Neural crest cell (in vitro differentiated cells): ENCODE measurements at regions not wholly inside any gene's neighbourhood (a gene's known extent, or its start where the extent isn't known, plus 50 kb on each side); places are given as distances from the start of the nearest gene placed in this dataset.

Experiments used
- DNase-seq: peaks from one replicate; pipeline ENCODE4 v3.0.0; 2021; ENCODE audit warnings: low read depth, mixed read lengths, low spot score
- H3K27ac Mint-ChIP-seq: one replicate; pipeline ENCODE4 v1.8.0; 2021; ENCODE audit warnings: mild to moderate bottlenecking, mixed read lengths; ENCODE audit not compliant: unreplicated experiment
- H3K27me3 Mint-ChIP-seq: 2 replicates; pipeline ENCODE4 v1.8.0; 2021; ENCODE audit warnings: low read depth, mild to moderate bottlenecking, mixed read lengths
- H3K36me3 Mint-ChIP-seq: 2 replicates; pipeline ENCODE4 v1.8.0; 2021; ENCODE audit warnings: low read depth, mild to moderate bottlenecking, mixed read lengths
- H3K4me1 Mint-ChIP-seq: 2 replicates; pipeline ENCODE4 v1.8.0; 2021; ENCODE audit warnings: mixed read lengths
- H3K4me3 Mint-ChIP-seq: one replicate; pipeline ENCODE4 v1.8.0; 2021; ENCODE audit warnings: mild to moderate bottlenecking, mixed read lengths
- H3K9me3 Mint-ChIP-seq: 2 replicates; pipeline ENCODE4 v1.8.0; 2021; ENCODE audit warnings: mixed read lengths
- TF ChIP-seq, protein P1 (sequence below): fragments of 200-600 bp; sonication (generic); conservative IDR thresholded peaks from 2 replicates; pipeline ENCODE4 v1.5.0; 2021; ENCODE audit warnings: antibody characterized with exemption, mild to moderate bottlenecking

- TF ChIP-seq, protein P1, sequence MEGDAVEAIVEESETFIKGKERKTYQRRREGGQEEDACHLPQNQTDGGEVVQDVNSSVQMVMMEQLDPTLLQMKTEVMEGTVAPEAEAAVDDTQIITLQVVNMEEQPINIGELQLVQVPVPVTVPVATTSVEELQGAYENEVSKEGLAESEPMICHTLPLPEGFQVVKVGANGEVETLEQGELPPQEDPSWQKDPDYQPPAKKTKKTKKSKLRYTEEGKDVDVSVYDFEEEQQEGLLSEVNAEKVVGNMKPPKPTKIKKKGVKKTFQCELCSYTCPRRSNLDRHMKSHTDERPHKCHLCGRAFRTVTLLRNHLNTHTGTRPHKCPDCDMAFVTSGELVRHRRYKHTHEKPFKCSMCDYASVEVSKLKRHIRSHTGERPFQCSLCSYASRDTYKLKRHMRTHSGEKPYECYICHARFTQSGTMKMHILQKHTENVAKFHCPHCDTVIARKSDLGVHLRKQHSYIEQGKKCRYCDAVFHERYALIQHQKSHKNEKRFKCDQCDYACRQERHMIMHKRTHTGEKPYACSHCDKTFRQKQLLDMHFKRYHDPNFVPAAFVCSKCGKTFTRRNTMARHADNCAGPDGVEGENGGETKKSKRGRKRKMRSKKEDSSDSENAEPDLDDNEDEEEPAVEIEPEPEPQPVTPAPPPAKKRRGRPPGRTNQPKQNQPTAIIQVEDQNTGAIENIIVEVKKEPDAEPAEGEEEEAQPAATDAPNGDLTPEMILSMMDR, result no peak
- Mint-ChIP-seq H3K4me1 (peaks cover 58% of the 10 kb centered on the region), H3K9me3 (peaks cover 9% of the 10 kb centered on the region), H3K27me3 (no peaks in the 10 kb centered on the region), H3K4me3 (peak overlapping the region; percentile 41), H3K36me3 (peaks cover 11% of the 10 kb centered on the region), H3K27ac (peak overlapping the region; percentile 40)
- no peak for DNase-seq
These were observed 228.8 kb downstream of the SMARCA2 start for GRCh38 chr9:2243666-2244555.

DNA sequence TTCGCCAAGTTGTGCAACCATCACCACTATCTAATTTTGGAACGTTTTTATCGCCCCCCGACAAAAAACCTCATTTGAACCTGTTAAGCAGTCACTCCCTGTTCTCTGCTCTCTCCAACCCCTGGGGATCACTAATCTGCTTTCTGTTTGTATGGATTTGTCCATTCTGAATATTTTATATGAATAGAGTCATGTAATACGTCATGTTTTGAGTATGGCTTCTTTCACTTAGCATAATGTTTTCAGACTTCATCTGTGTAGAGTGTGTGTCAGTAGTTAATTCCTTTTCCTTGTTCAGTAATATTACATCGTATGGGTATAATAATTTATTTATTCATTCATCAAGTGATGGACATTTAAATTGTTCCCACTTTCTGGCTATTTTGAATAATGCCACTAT, 232.2 kb downstream of the SMARCA2 start:
- Mint-ChIP-seq H3K9me3 (peaks cover 10% of the 10 kb centered on the region), H3K27me3 (no peaks in the 10 kb centered on the region), H3K4me3 (no peak overlapping the region), H3K4me1 (peaks cover 37% of the 10 kb centered on the region), H3K36me3 (peaks cover 14% of the 10 kb centered on the region), H3K27ac (peak overlapping the region; percentile 32)
- TF ChIP-seq, protein P1, result no peak
- DNase-seq, result no peak

DNA sequence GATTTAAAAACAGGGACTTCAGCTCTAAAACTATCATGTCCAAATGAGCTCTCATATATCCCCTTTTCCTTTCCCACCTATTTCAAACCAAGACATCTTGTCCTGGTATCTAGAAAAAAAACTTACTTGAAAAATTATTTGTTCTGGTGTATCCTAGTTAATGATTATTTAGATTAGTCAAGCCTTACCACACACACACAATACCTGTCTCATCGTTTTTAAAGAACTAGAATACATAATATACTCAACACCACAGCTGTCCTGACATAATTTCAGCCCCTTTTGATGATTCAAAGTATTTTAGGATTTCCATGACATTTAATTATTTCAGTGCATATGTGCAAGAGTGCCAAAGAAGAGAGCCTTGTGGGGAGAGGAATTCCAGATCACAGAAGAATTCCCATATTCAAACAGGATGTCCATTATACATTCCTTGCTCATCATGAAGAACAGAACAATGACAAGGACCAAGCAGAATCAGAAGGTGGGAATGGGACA, 233.7 kb downstream of the SMARCA2 start:
- Mint-ChIP-seq H3K9me3 (peaks cover 16% of the 10 kb centered on the region), H3K4me1 (peaks cover 28% of the 10 kb centered on the region), H3K4me3 (no peak overlapping the region), H3K36me3 (peaks cover 17% of the 10 kb centered on the region), H3K27ac (no peak overlapping the region), H3K27me3 (no peaks in the 10 kb centered on the region)
- no peak for DNase-seq
- TF ChIP-seq, protein P1, result no peak

GRCh38 chr9:2253636-2254580, 238.8 kb downstream of the SMARCA2 start:
- TF ChIP-seq, protein P1, result no peak
- no peak for DNase-seq
- peaks cover 30% of the 10 kb centered on the region for H3K4me1 Mint-ChIP-seq
- peaks cover 6% of the 10 kb centered on the region for H3K36me3 Mint-ChIP-seq
- peak overlapping the region; percentile 59 for H3K27ac Mint-ChIP-seq
- no peaks in the 10 kb centered on the region for H3K27me3 Mint-ChIP-seq
- H3K4me3 Mint-ChIP-seq, result no peak overlapping the region
- H3K9me3 Mint-ChIP-seq, result peaks cover 9% of the 10 kb centered on the region

DNA sequence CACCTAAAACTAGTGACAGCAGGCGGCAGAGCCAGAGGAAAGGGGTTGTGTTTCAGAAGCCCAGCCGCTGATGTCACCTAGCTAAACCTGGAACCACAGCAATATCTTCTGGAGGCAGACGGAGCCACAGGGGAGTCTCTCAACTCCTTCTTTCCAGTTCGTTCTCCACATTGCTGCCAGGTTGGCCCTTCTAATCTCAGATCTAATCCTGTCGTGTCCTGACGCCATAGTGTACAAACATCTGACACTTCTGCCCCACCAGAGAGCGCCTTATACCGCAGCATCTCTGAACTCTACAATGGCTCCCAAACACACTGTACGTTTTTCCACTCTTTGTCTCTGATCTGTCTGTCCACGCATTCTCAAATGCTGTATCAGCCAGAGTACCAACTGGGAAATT, 240.0 kb downstream of the SMARCA2 start:
- TF ChIP-seq, protein P1, result no peak
- DNase-seq, result no peak
- no peak overlapping the region for H3K4me3 Mint-ChIP-seq
- peaks cover 22% of the 10 kb centered on the region for H3K4me1 Mint-ChIP-seq
- H3K36me3 Mint-ChIP-seq, result peaks cover 3% of the 10 kb centered on the region
- peaks cover 8% of the 10 kb centered on the region for H3K9me3 Mint-ChIP-seq
- no peak overlapping the region for H3K27ac Mint-ChIP-seq
- no peaks in the 10 kb centered on the region for H3K27me3 Mint-ChIP-seq
